ENCODE measurements at regions not wholly inside any gene's neighbourhood (a gene's known extent, or its start where the extent isn't known, plus 50 kb on each side); places are given as distances from the start of the nearest gene placed in this dataset.

DNA sequence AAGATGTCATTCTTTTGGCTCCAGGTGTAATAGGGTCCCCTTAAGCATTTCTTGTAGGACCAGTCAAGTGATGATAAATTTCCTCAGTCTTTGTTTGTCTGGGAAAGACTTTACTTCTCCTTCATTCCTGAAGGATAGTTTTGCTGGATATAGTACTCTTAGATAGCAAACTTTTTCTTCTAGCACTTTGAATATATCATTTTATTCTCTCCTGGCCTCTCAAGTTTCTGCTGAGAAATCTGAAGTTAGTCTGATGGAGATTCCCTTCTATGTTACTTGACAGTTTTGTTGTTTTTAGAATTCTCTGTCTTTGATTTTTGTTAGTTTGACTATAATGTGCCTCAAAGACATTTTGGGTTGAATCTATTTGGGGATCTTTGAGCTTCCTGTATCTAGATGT is 181.2 kb upstream of the HES1 start:
- H3K9me3 ChIP-seq: peaks cover 0 to 20% (median 11%) of the 10 kb centered on the region in 4 donors
- intact Hi-C loops (cut with DNase I; ENCODE audit: low total_unique reads): no loop called here
- no peaks in the 10 kb centered on the region for H3K4me1 ChIP-seq
- peaks cover 0 to 10% (median 0%) of the 10 kb centered on the region in 3 donors for H3K27me3 ChIP-seq
- H3K36me3 ChIP-seq: no peaks in the 10 kb centered on the region
- TF ChIP-seq POLR2A (IDR thresholded peaks at IDR 0.05): no peak
- TF ChIP-seq, protein P1, sequence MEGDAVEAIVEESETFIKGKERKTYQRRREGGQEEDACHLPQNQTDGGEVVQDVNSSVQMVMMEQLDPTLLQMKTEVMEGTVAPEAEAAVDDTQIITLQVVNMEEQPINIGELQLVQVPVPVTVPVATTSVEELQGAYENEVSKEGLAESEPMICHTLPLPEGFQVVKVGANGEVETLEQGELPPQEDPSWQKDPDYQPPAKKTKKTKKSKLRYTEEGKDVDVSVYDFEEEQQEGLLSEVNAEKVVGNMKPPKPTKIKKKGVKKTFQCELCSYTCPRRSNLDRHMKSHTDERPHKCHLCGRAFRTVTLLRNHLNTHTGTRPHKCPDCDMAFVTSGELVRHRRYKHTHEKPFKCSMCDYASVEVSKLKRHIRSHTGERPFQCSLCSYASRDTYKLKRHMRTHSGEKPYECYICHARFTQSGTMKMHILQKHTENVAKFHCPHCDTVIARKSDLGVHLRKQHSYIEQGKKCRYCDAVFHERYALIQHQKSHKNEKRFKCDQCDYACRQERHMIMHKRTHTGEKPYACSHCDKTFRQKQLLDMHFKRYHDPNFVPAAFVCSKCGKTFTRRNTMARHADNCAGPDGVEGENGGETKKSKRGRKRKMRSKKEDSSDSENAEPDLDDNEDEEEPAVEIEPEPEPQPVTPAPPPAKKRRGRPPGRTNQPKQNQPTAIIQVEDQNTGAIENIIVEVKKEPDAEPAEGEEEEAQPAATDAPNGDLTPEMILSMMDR (IDR thresholded peaks at IDR 0.05): no peak
- no peak for TF ChIP-seq EP300 (IDR thresholded peaks at IDR 0.05)
- TF ChIP-seq POLR2AphosphoS5 (IDR thresholded peaks at IDR 0.05): no peak
- no peak overlapping the region for H3K27ac ChIP-seq
- DNase-seq: no peak
- H3K4me3 ChIP-seq: no peak overlapping the region

DNA sequence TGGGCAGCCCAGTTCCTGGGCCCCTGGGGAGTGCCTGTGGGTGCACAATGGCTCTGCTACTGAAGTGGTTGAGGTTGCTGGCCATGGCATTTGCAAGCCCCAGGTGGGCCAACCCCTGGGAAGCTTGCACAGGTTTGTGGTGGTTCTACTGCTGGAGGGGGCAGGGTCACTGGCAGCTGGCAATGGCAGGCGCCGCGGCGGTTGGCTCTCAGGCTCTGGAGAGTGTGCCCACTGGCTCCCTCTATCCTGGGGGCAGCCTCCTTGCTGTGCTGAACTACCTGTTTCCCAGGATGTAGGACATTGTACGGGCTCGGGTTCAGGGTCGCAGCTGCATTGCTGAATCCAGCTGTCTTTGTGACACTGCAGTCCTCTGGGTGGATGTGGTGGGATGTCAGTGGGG is 180.2 kb upstream of the HES1 start:
- DNase-seq: no peak
- no peaks in the 10 kb centered on the region for H3K36me3 ChIP-seq
- intact Hi-C loops (cut with DNase I; ENCODE audit: low total_unique reads): no loop called here
- no peaks in the 10 kb centered on the region for H3K4me1 ChIP-seq
- no peak overlapping the region for H3K4me3 ChIP-seq
- 93 to 99% (median 98%) methylated on average over 3 to 7 of the region's 7 CpGs; no CpG with 5 or more reads in 1 of the 5 donors for WGBS, 5 donors
- peaks cover 0 to 10% (median 0%) of the 10 kb centered on the region in 3 donors for H3K27me3 ChIP-seq
- H3K27ac ChIP-seq: no peak overlapping the region
- peaks cover 0 to 20% (median 11%) of the 10 kb centered on the region in 4 donors for H3K9me3 ChIP-seq
- no peak for TF ChIP-seq EP300 (IDR thresholded peaks at IDR 0.05)
- TF ChIP-seq, protein P1 (IDR thresholded peaks at IDR 0.05): no peak
- no peak for TF ChIP-seq POLR2A (IDR thresholded peaks at IDR 0.05)
- TF ChIP-seq POLR2AphosphoS5 (IDR thresholded peaks at IDR 0.05): no peak

DNA sequence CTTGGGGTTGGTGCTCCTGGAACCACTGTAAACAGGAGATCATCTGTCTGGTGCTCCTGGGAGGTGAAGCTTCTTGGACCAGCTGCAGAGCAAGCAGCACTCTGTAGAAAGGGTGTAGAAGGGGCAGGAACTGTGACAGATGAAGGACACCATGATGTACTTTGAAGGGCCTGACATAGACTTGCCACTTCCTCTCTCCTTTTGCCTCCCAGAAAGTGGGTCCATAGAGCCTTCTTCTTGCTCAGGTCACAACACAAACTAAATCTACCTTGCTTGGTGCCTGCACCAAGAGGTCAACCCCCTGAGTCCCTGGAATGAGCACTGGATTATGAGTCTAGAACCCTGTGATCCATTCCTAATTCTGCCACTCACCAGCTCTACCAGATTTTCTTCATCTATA is 176.1 kb upstream of the HES1 start:
- H3K9me3 ChIP-seq: peaks cover 0 to 9% (median 5%) of the 10 kb centered on the region in 4 donors
- H3K4me1 ChIP-seq: no peaks in the 10 kb centered on the region
- H3K27ac ChIP-seq: no peak overlapping the region
- no peak overlapping the region for H3K4me3 ChIP-seq
- no peaks in the 10 kb centered on the region for H3K36me3 ChIP-seq
- TF ChIP-seq POLR2A (IDR thresholded peaks at IDR 0.05) (no peak), EP300 (IDR thresholded peaks at IDR 0.05) (no peak), POLR2AphosphoS5 (IDR thresholded peaks at IDR 0.05) (no peak)
- TF ChIP-seq, protein P1 (IDR thresholded peaks at IDR 0.05): no peak
- peaks cover 0 to 10% (median 0%) of the 10 kb centered on the region in 3 donors for H3K27me3 ChIP-seq
- no peak for DNase-seq
- intact Hi-C loops (cut with DNase I; ENCODE audit: low total_unique reads): no loop called here

DNA sequence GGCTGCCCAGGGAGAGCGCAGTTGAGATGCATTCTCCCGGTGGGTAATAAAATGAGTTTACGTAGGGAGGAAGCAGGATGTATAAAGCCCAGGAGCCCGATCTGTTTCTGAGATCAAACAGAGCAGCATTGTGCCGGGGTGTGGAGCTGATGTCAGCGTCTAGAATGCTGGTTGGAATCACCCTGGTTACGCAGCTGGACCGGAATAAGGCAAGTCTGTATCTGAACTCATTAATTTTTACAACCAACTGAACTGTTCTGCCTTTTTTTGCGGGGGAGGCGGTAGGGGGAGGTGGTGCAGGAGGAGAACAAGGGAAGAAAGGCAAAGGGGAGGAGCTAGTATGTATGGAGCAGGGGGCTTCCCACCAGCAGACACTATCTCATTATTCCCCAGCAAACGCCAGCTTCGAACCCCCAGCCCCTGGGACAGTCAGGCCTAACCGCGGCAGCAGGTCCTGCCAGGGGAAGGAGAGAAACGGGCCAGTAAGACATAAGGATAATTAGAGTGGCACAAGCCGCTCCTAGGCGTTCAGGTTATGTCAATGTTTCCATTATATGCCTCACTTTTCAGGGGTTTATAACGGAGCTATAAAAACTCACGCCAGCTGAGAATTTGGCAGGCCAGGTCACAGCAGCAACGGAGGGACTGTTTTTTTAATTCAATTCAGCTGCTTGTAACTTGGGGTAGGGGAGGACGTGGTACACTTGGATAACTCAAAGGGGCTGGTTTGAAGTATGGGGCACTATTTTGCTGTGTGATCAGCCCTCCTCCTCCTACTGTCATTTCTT is 175.3 kb upstream of the HES1 start:
- H3K27ac ChIP-seq: no peak overlapping the region
- no peak overlapping the region for H3K4me3 ChIP-seq
- WGBS, 5 donors: 79 to 90% (median 82%) methylated on average over 21 of the region's 21 CpGs
- intact Hi-C loops (cut with DNase I; ENCODE audit: low total_unique reads): no loop called here
- no peak for TF ChIP-seq POLR2A (IDR thresholded peaks at IDR 0.05)
- no peak for TF ChIP-seq POLR2AphosphoS5 (IDR thresholded peaks at IDR 0.05)
- TF ChIP-seq EP300 (IDR thresholded peaks at IDR 0.05): no peak
- TF ChIP-seq, protein P1 (IDR thresholded peaks at IDR 0.05): no peak
- H3K27me3 ChIP-seq: peaks cover 0 to 13% (median 0%) of the 10 kb centered on the region in 3 donors
- H3K4me1 ChIP-seq: no peaks in the 10 kb centered on the region
- peak in 1 of 2 donors; percentile 88 for DNase-seq
- H3K9me3 ChIP-seq: peaks cover 0 to 2% (median 1%) of the 10 kb centered on the region in 4 donors
- no peaks in the 10 kb centered on the region for H3K36me3 ChIP-seq

Data from stomach (tissue), 8 donors.